ENCODE measurements at regions not wholly inside any gene's neighbourhood (a gene's known extent, or its start where the extent isn't known, plus 50 kb on each side); places are given as distances from the start of the nearest gene placed in this dataset.

DNA sequence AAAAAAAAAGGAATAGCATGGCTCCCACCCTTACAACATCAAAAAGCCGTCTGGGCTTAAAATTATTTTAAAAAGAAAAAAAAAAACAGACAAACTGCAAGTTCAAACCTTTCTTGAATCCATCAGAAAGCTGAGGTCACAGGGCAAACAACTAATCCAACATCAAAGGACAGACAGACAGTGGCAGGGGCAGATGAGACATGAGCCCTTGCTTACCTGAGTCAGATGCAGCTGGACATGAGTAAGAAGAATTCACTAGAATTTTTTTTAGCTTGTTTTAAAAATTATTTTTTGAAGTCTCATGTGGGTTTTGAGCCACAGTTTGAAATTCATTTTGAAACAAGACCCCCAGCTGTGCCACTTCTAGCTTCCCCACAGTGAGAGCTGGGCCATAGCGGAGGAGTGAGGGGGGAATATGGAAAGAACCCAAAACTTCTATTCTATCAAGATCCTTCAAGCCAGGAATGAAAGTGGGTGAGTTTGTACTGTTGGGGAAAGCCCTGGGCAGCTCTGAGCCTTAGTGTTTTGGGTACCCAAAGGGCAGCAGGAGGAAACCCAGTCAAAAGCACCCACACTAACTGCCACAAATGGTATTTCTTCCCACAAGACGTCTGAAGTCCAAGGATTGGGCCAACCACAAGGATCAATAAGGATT is 111.4 kb downstream of the ATXN3L start:
- TF ChIP-seq, protein P1, sequence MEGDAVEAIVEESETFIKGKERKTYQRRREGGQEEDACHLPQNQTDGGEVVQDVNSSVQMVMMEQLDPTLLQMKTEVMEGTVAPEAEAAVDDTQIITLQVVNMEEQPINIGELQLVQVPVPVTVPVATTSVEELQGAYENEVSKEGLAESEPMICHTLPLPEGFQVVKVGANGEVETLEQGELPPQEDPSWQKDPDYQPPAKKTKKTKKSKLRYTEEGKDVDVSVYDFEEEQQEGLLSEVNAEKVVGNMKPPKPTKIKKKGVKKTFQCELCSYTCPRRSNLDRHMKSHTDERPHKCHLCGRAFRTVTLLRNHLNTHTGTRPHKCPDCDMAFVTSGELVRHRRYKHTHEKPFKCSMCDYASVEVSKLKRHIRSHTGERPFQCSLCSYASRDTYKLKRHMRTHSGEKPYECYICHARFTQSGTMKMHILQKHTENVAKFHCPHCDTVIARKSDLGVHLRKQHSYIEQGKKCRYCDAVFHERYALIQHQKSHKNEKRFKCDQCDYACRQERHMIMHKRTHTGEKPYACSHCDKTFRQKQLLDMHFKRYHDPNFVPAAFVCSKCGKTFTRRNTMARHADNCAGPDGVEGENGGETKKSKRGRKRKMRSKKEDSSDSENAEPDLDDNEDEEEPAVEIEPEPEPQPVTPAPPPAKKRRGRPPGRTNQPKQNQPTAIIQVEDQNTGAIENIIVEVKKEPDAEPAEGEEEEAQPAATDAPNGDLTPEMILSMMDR (IDR thresholded peaks at IDR 0.05; ENCODE audit: borderline replicate concordance, extremely low read depth, insufficient read depth) = no peak
- no peaks in the 10 kb centered on the region for H3K36me3 ChIP-seq (ENCODE audit: control insufficient read depth in 2 of 3, insufficient read depth in 3 of 3, low read length in 3 of 3)
- no peak for FAIRE-seq
- H3K27ac ChIP-seq (ENCODE audit: low read depth in 2 of 2, low read length in 2 of 2) = no peak overlapping the region
- H3K4me3 ChIP-seq (ENCODE audit: low read length in 3 of 3) = no peak overlapping the region
- H3K4me1 ChIP-seq (ENCODE audit: control insufficient read depth in 2 of 3, insufficient read depth in 2 of 3, low read depth in 1 of 3, low read length in 3 of 3) = no peaks in the 10 kb centered on the region
- no peak for DNase-seq
- peaks cover 2% of the 10 kb centered on the region for H3K27me3 ChIP-seq (ENCODE audit: control insufficient read depth, insufficient read depth, low read length)
- H3K9ac ChIP-seq (ENCODE audit: low read length in 3 of 3) = no peak overlapping the region
- intact Hi-C loops (cut with DNase I) = no loop called here
- H3K9me3 ChIP-seq (ENCODE audit: control insufficient read depth in 2 of 3, insufficient read depth in 1 of 3, low read length in 3 of 3) = no peaks in the 10 kb centered on the region

DNA sequence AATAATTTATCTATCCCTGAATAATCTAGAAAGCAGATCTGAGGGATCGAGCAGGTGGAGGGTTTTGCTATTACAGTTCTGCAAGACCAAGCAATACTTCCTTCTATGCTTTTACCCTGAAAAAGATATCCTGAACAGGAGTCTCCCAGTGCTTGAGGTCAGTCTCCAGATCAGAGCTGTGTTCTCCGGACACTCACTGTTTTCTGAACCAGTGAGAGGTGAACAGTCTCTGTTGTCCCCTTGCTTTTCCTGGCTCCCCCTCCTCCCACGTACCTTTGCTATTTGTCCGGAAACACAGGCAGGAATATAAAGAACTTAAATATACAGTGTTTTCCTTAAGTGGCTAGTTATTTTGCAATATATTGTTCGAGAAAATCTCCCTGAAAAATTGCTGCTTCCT is 116.6 kb downstream of the ATXN3L start:
- Histone ChIP-seq H3K9ac (ENCODE audit: low read length in 3 of 3) (no peak overlapping the region), H3K27me3 (ENCODE audit: control insufficient read depth, insufficient read depth, low read length) (peaks cover 2% of the 10 kb centered on the region), H3K36me3 (ENCODE audit: control insufficient read depth in 2 of 3, insufficient read depth in 3 of 3, low read length in 3 of 3) (no peaks in the 10 kb centered on the region), H3K27ac (ENCODE audit: low read depth in 2 of 2, low read length in 2 of 2) (no peak overlapping the region), H3K9me3 (ENCODE audit: control insufficient read depth in 2 of 3, insufficient read depth in 1 of 3, low read length in 3 of 3) (no peaks in the 10 kb centered on the region), H3K4me1 (ENCODE audit: control insufficient read depth in 2 of 3, insufficient read depth in 2 of 3, low read depth in 1 of 3, low read length in 3 of 3) (no peaks in the 10 kb centered on the region), H3K4me3 (ENCODE audit: low read length in 3 of 3) (no peak overlapping the region)
- FAIRE-seq (no peak), DNase-seq (peak in 3 of 5 donors; percentile 15 to 50 (median 46))
- TF ChIP-seq, protein P1 (IDR thresholded peaks at IDR 0.05; ENCODE audit: borderline replicate concordance, extremely low read depth, insufficient read depth) = no peak
- intact Hi-C loops (cut with DNase I) = no loop called here

DNA sequence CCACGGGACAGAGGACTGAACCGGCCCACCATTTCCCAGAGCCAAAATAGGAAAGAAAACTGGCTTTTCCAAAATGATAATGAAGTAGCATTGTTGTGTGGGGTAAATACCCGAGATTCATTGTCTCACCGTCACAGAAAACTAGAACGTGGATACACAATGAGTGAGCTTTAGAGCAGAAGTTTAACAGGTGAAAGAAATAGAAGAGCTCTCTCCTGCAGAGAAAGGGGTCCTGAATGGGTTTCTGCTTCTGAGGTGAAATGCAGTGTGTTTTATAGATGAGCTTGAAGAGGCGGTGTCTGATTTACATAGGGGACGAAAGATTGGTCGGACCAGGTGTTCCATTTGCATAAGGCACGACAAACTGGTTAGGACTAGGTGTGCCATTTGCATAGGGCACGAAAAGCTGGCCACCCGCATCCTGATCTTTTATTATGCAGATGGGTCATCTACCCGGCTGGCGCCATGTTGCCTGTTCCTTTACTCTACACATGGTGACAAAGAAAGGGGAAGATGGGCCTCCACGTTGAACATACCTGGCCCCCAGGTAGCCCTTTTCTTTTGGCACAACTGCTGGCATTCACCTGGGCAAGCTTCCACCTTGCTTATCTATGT is 118.1 kb downstream of the ATXN3L start:
- H3K27ac ChIP-seq (ENCODE audit: low read depth in 2 of 2, low read length in 2 of 2) = no peak overlapping the region
- DNase-seq = no peak
- H3K9me3 ChIP-seq (ENCODE audit: control insufficient read depth in 2 of 3, insufficient read depth in 1 of 3, low read length in 3 of 3) = no peaks in the 10 kb centered on the region
- H3K9ac ChIP-seq (ENCODE audit: low read length in 3 of 3) = no peak overlapping the region
- TF ChIP-seq, protein P1 (IDR thresholded peaks at IDR 0.05; ENCODE audit: borderline replicate concordance, extremely low read depth, insufficient read depth) = no peak
- peaks cover 2% of the 10 kb centered on the region for H3K27me3 ChIP-seq (ENCODE audit: control insufficient read depth, insufficient read depth, low read length)
- no peak for FAIRE-seq
- no peak overlapping the region for H3K4me3 ChIP-seq (ENCODE audit: low read length in 3 of 3)
- H3K4me1 ChIP-seq (ENCODE audit: control insufficient read depth in 2 of 3, insufficient read depth in 2 of 3, low read depth in 1 of 3, low read length in 3 of 3) = no peaks in the 10 kb centered on the region
- no peaks in the 10 kb centered on the region for H3K36me3 ChIP-seq (ENCODE audit: control insufficient read depth in 2 of 3, insufficient read depth in 3 of 3, low read length in 3 of 3)
- intact Hi-C loops (cut with DNase I) = no loop called here
